AG04450 (cell line): ENCODE measurements at regions not wholly inside any gene's neighbourhood (a gene's known extent, or its start where the extent isn't known, plus 50 kb on each side); places are given as distances from the start of the nearest gene placed in this dataset.

ENCODE experiments used
- CTCF ChIA-PET: fragments of 300-600, 350-600 bp; formaldehyde crosslinking; extraction: SDS; loops from one replicate; lab custom pipeline; 2022; ENCODE audit warnings: antibody characterized with exemption, inconsistent platforms; lab: Charles Lee
- POLR2A ChIA-PET: fragments of 350-600 bp; formaldehyde crosslinking; extraction: SDS; loops from one replicate; lab custom pipeline; 2021; ENCODE audit warnings: antibody characterized with exemption, inconsistent platforms; lab: Yijun Ruan, JAX
- DNase-seq: peaks from one replicate; pipeline ENCODE4 v3.0.0-alpha.2; 2011; ENCODE audit warnings: low read depth, low spot score
- H3K27ac ChIP-seq: one replicate; pipeline ENCODE4 v1.5.1; 2012; ENCODE audit warnings: low read depth, low read length, control low read depth
- H3K27me3 ChIP-seq: one replicate; pipeline ENCODE4 v1.6.0; 2012; ENCODE audit warnings: low read length; ENCODE audit not compliant: control insufficient read depth, insufficient read depth
- H3K4me3 ChIP-seq: 2 replicates; pipeline ENCODE4 v1.5.1; 2011; ENCODE audit warnings: mild to moderate bottlenecking, low read depth, low read length, control low read depth
- H3K9me3 ChIP-seq: 2 replicates; pipeline ENCODE4 v1.5.1; 2012; ENCODE audit warnings: low read length; ENCODE audit not compliant: control insufficient read depth, insufficient read depth
- TF ChIP-seq, protein P1 (sequence below): IDR thresholded peaks from 2 replicates; pipeline ENCODE4 v1.5.1; 2011; ENCODE audit warnings: low read depth, low read length, control low read depth, inconsistent platforms

DNA sequence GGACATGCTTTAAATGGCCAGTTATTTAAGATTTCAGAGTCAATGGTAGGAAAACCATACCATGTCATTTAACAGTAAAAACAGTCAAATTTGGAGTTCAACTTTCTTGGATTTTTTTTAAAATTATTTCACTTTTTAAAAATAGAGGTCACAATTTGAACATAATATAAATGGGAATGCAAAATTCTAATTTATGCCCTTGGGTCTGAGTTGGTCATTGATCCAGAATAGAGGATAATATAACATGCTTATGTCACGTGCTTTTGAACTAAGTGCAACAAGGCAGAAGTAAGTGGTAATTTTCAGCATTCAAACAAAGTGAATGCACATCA is 113.1 kb upstream of the SLC35F3 start:
- Histone ChIP-seq H3K27me3 (no peaks in the 10 kb centered on the region), H3K4me3 (no peak overlapping the region), H3K27ac (no peak overlapping the region), H3K9me3 (peaks cover 20% of the 10 kb centered on the region)
- no peak for DNase-seq
- CTCF ChIA-PET = interaction anchor here (0.7 to 1.3 kb wide), 3 partner anchors 350 to 973 kb away, joined by 3 to 6 read pairs (median 4); no protein-coding TSS in a partner anchor
- POLR2A ChIA-PET = no interaction called here
- TF ChIP-seq, protein P1, sequence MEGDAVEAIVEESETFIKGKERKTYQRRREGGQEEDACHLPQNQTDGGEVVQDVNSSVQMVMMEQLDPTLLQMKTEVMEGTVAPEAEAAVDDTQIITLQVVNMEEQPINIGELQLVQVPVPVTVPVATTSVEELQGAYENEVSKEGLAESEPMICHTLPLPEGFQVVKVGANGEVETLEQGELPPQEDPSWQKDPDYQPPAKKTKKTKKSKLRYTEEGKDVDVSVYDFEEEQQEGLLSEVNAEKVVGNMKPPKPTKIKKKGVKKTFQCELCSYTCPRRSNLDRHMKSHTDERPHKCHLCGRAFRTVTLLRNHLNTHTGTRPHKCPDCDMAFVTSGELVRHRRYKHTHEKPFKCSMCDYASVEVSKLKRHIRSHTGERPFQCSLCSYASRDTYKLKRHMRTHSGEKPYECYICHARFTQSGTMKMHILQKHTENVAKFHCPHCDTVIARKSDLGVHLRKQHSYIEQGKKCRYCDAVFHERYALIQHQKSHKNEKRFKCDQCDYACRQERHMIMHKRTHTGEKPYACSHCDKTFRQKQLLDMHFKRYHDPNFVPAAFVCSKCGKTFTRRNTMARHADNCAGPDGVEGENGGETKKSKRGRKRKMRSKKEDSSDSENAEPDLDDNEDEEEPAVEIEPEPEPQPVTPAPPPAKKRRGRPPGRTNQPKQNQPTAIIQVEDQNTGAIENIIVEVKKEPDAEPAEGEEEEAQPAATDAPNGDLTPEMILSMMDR = no peak

DNA sequence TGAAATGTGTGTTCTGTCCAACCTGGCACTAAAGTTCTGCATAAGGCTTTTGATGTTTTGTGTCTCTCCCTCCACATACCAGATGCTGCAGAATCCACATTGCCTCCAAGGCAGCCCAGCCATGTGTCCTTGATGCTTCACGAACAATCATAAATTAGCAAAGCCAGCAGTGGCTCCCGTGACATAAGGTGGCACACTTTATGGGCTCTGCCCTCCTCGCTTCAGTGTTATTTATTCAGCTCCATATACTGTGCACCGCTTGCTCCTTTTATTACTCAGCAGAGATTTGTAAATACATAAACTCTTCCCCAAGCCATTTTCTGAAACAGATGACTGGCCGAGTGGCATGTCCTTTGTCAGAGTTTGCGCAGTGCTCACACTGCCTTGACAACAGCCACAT is 112.8 kb upstream of the SLC35F3 start:
- Histone ChIP-seq H3K27me3 (no peaks in the 10 kb centered on the region), H3K9me3 (peaks cover 20% of the 10 kb centered on the region), H3K27ac (no peak overlapping the region), H3K4me3 (no peak overlapping the region)
- TF ChIP-seq, protein P1 = no peak
- ChIA-PET POLR2A (no interaction called here), CTCF (interaction anchor here (0.6 to 1.3 kb wide), 4 partner anchors 75 to 974 kb away, joined by 3 to 6 read pairs (median 4); no protein-coding TSS in a partner anchor)
- no peak for DNase-seq

DNA sequence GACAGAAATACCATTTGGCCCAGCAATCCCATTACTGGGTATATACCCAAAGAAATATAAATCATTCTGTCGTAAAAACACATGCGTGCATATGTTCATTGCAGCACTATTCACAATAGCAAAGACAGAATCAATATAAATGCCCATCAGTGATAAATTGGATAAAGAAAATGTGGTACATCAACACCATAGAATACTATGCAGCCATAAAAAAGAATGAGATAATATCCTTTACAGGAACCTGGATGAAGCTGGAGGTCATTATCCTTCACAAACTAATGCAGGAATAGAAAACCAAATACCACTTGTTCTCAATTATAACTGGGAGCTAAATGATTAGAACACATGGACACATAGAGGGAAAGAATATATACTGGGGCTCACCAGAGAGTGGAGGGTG is 109.6 kb upstream of the SLC35F3 start:
- no peak overlapping the region for H3K4me3 ChIP-seq
- H3K27ac ChIP-seq = no peak overlapping the region
- peaks cover 21% of the 10 kb centered on the region for H3K9me3 ChIP-seq
- TF ChIP-seq, protein P1 = no peak
- POLR2A ChIA-PET = no interaction called here
- no peak for DNase-seq
- H3K27me3 ChIP-seq = no peaks in the 10 kb centered on the region
- CTCF ChIA-PET = no interaction called here

DNA sequence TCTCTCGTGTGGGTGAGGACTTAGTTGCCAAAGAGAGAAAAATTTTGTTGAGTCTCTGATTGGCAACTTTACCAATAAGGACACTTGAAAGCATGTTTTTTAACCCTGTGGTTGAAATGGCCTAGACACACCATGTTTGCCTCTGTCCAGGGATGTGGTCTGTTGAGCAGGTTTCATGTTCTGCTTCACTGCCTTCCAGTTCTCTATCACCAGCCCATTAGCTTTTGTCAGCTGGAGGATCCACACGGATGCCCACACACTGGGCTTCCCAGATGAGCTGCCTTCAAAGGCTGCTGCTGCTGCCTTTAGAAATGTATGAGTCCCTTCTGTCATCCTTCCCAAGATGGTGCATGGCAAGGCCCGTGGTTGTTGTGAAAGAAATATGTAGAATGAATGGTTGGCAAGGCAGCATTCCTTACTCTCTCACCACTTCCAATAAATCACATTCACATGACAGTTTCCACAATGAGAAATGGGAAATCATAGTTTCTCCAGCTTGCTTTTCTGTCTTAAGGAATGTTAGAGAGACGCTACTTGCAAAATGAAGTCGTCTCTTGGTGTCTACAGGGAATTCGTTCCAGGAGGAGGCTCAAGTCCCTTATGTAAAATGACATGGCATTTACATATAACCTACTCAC is 108.2 kb upstream of the SLC35F3 start:
- TF ChIP-seq, protein P1 = no peak
- no peaks in the 10 kb centered on the region for H3K27me3 ChIP-seq
- DNase-seq = no peak
- no peak overlapping the region for H3K4me3 ChIP-seq
- POLR2A ChIA-PET = no interaction called here
- CTCF ChIA-PET = no interaction called here
- H3K9me3 ChIP-seq = peaks cover 21% of the 10 kb centered on the region
- H3K27ac ChIP-seq = no peak overlapping the region

DNA sequence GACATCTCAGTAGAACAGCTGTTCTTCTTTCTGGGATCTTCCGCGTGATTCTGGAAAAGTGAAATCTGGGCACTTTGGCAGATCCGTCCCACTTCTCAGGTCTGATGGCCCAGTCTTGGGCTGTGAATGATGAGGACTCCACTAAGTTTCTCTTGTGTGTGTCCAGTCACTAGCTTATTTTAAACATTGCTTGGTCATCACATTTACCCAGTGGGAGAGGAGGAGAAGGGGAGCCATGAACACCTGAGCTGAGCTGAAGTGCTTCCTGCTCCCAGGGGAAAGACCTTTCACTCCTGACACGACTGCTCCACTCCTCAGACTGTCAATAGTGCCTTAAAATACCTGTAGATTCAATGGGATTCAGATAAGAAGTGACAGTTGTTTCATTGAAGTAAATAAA is 101.9 kb upstream of the SLC35F3 start:
- DNase-seq = no peak
- Histone ChIP-seq H3K27ac (no peak overlapping the region), H3K27me3 (no peaks in the 10 kb centered on the region), H3K4me3 (no peak overlapping the region), H3K9me3 (peaks cover 11% of the 10 kb centered on the region; the same call in 1 of the 2 replicates)
- ChIA-PET CTCF (no interaction called here), POLR2A (no interaction called here)
- TF ChIP-seq, protein P1 = no peak
